ENCODE measurements at regions not wholly inside any gene's neighbourhood (a gene's known extent, or its start where the extent isn't known, plus 50 kb on each side); places are given as distances from the start of the nearest gene placed in this dataset.
"Not testable (repeated sequence)": the region's sequence is repeated elsewhere in the genome, so short reads cannot be mapped to it uniquely, and the experiment has no call there.

DNA sequence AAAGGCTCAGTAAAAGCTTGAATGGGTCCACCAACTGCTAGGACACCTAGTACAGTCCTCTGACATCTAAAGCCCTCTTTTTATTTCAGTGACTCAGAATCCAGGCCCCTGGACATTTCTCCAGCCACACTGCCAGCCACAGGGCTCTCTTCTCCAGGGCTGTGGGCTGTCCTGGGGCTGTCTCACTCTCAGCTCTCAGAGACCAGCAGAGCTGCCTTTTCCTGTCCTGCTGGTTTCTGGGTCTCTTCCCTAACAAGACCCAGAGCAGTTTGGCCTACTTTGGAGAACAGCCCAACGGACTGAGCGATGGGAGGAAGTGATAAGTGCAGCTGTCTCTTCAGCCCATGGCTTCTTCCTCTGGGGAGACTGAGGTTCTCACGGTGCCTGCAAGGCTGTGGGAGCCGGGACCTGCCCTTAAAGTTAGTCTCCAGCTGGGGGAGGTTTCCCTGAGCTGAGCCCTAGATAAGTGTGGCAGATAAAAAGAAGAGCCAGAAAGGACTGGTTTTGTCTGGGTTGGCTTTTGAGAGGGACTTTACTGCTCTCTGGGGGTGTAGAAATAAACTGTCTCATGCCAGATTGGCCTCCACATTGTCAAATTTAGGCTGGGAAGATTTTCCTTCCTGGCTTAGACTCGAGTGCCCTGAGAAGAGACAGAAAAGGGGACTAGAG lies 979.8 kb downstream of the VRK1 start:
- DNase-seq = no peak

DNA sequence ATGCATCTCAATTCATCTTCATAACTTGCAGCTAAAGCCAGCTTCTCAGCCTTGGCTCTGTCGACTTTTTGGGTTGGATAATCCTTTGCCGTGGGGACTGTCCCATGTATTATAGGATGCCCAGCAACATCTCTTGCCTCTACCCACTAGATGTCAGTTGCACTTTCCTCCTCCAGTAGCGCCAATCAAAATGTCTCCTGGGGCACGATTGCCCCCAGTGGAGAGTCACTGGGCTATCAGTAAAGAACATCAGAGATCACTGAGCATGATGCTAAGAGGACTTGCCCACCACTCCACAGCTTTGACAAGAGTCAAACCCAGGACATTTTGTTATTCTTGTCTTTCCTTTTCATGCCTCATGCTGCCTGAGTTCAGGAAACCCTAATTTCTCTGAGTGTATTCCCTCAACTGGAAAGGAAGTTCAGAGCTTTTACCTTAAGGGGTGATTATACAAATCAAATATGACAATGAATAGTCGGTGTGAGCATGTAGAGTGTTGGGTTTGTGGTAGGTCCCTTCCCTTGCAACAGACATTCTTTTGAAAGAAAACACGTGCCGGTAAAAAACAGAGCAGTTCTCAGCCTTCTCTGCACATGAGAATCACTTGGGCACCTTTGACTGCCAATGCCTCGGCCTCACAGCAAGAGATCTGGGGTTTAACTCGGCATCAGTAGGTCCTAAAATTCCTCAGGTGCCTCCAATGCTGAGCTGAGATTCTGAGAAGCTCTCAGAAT lies 980.6 kb downstream of the VRK1 start:
- no peak for DNase-seq

DNA sequence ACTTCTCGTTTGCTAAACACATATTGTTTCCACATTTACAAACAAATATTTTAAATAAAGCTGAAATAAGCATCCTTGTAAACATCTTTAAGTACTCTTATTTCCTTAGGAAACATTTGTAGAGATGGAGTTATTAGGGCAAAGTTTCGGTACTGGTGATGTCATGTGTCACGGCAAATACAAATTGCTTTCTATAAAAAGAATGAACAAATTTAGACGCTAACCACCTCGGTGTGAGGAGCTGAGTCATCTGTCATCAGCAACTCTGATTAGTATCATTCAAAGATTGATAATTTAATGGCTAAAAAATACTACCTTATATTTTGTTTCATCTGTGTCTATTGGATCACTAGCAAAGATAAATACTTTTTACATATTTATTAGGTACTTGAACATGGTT lies 982.0 kb downstream of the VRK1 start:
- DNase-seq = no peak

DNA sequence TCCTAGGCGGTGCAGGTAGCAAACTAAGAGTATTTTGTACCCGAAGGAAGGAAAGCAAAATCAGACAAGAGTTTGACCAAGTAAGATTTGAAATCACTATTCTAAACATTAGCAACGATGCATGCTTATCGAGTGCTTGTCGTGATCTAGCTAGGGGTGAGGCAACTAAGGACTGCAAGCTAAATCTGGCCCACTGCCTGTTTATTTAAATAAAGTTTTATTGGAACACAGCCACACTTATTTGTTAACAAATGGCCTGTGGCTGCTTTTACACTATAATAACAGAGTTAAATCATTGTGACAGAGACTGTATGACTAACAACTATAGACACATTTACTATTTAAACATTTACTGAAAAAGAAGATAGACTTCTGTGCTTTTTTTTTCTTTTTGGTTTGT lies 983.6 kb downstream of the VRK1 start:
- DNase-seq = no peak

DNA sequence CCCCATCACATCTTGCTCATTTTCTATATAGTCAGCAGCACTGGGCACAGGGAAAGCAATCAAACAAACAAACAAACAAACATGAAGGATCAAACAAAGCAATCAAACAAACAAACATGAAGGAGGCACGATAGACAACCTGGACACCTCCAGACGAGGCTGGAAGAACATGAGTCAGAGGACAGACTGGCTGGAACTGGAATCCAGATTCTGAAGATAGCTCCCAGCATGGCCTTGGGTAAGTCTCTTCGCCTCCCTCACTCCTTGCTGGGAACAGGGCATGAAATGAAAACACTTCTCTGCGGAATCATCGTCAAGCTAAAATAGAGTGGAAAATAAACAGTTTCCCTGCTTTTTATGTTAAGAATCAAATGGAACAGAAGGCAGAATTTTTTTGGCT lies 984.8 kb downstream of the VRK1 start:
- DNase-seq = no peak

DNA sequence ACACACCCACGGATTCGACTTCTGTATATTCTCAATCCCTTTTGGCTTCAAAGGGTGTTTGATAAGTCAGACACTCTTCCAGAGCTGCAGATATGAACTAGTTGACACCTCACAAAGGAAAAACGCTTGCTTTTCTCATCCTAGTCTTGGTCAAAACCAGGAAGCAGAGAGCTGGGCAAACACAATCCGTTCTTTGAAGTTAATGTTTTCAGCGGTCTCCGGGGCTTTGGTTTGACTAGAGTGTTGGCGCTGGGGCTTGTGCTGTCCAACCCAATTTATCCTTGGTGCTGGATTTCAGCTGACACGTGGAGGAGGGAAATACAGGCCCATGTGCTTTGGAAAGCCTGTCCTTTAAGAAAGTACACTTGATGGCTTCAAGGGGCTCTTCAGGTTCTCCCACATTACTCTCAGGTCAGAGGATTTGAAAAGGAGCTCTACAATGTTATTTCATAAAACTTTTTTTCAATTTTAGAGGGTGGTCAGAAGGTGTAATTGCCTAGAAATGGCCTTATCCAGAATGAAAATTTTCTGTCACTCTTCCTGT lies 985.8 kb downstream of the VRK1 start:
- no peak for DNase-seq

DNA sequence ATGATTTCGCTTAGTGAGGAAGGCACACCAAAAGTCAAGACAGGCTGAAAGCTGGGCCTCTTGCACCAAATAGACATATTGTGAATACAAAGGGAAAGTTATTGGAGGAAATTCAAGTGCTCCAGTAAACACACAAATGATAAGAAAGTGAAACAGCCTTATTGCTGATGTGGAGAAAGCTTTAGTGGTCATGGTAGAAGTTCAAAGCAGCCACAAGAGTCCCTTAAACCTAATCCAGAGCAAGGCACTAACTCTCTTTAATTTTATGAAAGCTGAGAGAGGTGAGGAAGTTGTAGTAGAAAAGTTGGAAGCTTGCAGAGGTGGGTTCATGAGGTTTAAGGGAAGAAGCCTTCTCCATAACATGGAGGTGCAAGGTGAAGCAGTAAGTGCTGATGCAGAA lies 988.3 kb downstream of the VRK1 start:
- DNase-seq = no peak

DNA sequence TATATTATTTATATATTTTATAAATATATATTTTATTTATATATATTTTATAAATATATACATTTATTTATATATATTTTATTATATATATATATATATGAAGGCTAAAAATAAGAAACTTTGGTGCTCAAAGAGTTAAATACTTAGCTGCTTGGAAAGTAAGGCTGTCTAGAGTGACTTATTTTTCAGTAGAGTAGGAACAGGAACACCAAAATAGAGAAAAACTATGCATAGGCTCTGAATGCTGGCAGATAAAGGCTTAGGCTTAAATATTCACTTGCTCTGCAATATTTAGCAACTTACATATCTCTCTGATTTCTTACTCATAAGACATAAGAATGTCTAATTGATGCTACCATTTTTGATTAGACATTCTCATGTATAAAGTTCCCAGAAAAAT lies 991.2 kb downstream of the VRK1 start:
- DNase-seq = no peak

DNA sequence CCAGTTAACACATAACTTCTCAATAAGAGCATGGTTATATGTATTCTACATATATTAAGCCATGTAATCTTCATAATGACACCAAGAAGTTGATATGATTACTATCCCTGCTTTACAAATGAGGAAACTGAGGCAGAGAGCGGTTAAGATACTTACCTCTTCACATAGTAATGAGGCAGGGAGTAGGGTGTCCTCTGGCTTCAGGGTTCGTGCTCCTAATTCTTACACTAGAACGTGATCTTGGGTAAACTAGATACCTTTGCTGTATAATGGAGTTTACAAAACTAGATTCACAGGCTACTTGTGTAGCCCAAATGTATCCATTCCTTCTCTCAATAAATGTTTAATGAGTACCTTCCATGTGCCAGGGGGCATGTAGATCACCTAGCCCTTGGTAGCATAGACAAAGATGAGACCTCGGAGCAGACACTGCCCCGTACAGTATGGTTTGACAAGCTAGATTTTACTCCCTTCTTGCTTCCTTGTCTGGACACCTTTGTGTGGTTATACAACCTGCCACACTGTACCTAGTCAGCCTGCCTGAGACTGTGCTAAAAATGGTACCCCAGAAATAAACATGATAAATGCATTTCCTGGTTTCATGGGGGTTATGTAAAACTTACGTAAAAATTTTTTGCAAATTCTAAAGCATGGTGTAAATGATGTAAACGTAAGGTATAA lies 991.8 kb downstream of the VRK1 start:
- DNase-seq = no peak

DNA sequence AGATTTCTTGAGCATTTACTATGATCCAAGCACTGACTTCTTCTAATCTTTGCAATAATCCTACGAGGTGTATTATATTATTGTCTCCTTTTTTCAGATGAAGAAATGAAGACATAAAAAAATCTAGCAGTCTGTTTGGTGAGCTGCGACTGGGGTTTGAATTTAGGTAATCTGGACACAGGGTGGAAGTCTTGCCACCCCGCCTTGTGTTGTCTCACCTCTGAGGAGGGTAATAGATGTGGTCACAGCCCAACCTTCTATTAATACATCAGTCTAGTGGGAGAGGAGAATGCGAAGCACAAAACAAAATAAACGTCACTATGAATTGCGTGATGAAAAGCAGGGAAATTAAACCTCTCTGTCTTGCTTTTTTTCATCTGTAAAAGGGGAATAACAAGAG lies 993.9 kb downstream of the VRK1 start:
- no peak for DNase-seq

DNA sequence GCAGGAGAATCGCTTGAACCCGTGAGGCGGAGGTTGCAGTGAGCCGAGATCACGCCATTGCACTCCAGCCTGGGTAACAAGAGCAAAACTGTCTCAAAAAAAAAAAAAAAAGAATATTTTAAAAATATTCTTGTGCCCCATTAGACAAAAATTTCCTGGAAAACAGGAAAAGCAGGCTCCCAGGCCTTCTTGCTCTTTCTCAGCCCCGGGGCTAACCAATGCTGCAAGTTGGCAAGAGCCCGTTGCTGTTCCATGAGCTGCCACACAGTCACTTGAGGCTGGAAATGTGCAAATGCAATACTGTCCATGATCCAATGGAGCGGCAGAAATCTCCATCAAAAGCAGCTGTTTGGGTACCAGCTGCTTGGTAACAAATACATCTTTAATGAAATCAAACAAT lies 994.7 kb downstream of the VRK1 start:
- no peak for DNase-seq

DNA sequence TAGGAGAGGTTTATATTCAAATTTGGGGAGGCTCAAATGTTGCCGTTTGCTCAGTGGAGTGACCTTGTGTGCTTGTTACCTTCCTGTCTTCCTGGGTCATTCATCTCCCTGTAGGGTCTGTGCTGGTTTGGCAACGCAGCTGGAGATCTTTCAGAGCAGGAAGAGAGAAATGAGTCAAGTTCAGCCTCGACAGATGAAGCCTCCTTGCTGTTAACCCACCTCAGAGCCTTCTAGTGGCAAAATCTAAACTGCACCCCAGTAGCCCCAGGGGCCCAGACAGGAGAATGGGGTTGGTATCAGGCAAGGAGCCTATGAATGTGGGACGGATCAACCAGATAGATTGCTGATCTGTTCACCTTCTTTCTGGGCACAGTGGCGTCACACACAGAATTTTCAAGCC lies 999.3 kb downstream of the VRK1 start:
- no peak for DNase-seq

DNA sequence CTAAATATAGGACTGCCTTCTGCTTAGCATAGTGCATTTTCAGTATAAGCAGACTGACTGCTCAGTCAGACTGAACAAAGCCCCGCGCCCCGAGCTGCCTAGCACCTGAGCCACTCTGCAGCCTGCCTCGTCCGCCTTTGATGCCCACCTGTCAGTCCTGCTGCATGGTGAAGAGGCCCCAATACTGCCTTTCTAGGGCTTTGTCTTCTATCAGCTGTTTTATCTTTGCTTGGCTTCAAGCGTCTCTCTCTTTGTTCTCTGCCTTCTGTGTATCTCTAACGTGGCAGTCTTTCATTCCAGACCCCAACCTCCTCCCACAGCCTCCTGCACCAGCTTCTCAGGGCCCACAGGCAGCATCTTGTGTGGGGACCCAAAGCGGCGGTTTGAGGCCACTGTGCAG lies 1001.0 kb downstream of the VRK1 start:
- DNase-seq = no peak

DNA sequence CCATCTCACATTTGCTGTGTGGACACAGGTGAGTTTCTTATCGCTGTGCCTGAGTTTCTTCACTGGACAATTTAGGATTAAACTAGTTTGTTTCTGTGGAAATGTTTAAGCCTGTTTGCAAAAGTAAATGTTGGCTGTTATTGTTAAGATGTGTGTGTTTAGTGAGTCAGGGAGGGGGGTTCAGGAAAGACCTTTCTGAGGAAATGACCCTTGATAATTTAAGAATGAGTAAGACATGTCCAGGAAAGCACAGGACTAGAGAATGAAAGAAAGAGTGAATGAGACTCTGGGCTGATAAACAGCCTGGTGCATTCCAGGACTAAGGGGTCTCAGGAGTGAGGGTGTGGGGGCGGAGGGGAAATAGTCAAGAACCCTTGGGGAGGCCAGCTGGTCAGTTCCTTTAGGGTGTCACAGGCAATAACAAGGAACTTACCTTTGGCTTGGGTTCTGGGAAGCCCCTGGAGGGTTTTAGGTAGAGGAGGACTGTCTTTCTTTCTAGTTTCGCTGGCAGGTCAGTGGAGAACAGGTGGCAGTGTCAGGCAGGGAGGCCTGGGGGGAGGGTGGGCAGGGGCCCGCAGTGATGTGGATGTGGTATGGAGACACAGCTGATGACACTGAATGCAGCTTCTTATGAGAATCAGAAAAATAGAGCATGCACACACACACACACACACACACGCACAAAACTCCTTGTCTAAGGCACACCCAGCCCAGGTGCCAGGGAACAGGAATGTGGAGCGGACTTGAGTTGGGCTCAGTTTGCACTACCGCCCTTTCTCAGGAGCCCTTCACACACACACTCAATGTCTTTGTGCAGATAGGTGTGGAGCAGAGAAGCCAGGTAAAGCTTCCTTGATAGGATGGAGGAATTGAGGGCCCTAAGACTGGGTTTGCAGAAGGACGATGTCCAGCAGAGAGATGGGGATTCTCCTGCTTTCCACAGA lies 1005.5 kb downstream of the VRK1 start:
- DNase-seq = no peak

DNA sequence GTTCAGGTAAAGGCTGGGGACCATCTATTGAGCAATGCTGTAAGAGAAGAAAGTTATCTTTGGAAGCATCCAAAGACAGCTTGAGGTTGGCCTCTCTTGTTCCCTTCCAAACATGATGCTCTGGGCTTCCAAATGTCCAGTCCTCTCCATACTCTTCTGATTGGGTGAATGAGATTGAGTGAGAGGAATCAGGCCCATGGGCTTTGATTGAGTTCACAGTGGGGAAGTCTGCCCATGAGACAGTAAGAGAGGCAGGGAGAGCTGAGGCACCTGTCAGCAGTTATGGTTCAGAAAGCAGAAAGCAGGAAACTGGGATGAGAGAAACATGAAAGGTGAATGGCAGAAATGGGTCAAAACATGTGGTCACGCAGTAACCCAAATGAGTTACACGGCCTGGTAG lies 1006.9 kb downstream of the VRK1 start:
- DNase-seq = no peak

DNA sequence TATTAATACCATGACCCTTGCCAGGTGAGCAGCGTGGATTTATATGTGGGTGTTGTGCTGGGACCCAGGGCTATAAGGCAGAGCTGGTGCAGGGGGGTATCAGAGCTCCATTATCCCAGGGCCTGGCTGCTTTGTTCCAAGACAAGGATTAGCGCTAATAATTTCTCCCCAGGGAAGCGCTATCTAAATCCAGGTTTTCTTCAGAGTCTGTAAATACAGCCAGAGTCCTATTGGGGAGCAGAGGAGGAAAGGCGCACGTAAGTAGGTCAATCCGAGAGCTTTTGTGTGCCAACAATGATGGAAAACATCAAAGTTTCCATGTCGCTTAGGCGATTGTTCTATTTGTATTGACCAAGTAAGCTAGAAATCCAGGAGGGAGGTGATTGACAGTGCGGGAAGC lies 1009.7 kb downstream of the VRK1 start:
- DNase-seq = no peak

DNA sequence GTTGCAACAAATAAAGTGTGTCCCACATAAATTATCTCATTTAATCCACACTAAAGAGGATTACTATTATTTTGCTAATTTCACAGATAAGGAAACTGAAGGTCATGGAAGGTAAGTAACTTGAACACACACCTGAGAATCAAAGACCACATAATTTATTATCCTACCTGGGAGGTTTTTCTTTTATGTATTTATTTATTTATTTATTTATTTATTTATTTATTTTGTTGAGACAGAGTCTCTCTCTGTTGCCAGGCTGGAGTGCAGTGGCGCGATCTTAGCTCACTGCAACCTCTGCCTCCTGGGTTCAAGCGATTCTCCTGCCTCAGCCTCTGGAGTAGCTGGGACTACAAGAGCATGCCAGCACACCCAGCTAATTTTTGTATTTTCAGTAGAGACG lies 1011.4 kb downstream of the VRK1 start:
- DNase-seq = not testable (repeated sequence)

DNA sequence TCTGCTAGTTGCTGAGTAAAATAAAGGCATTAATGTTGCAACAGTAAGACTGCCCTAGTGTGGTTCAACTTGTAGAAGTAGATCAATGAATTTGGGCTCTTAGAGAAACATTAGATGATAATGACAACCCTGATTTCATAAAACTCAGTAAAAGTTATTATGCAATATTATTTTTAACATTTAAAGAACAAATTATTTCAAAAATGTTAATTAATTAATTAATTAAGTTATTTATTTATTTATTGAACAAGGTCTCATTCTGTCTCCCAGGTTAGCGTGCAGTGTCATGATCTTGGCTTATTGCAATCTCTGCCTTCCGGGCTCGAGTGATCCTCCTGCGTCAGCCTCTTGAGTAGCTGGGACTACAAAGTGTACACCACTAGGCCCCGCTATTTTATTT lies 1016.4 kb downstream of the VRK1 start:
- no peak for DNase-seq

DNA sequence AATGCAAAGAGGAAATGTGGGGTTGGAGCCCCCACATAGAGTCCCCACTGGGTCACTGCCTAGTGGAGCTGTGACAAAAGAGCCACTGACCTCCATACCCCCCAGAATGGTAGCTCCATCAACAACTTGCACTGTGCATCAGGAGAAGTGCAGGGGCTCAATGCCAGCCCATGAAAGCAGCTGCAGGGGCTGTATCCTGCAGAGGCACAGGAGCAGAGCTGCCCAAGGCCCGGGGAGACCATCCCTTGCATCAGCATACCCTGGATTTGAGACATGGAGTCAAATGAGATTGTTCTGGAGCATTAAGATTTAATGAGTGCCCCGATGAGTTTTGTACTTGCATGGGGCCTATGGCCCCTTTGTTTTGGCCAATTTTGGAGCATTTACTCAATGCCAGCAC lies 1023.6 kb downstream of the VRK1 start:
- no peak for DNase-seq

DNA sequence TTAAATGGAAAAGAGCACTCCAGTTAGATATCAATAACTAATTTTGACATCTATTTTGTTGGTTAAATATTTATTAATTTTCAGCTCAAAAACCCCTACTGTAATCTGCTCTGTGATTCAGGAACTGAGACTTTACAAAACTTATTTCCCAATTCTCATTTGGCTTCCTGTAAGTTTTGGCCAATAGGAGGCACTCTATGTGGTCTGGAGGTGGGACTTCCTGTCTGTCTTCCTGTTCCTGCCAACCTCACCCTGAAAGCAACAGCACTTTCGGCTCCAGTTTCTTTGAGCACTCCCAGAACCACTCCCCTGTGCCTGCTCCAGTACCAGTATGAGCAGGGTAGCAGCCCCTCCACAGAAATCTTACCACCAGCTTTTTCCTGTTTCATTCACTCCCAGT lies 1027.0 kb downstream of the VRK1 start:
- DNase-seq = no peak

DNA sequence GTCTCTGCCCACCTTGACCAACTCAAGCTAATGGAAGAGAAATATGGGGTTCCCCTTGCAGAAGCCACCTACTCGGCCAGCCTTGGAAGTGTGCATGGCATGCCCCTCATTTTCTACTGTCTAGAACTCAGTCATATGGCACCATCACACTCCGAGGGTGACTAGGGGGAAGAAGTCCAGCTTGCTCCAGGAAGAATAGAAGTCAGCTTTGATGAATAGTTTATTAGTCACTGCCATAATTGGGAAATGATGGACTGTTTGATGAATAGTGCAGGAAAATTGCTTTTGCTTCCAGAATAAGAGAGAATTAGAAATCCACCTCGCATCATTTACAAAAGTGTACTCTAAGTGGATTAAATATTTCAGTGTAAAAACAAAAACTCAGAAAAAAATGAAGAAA lies 1030.6 kb downstream of the VRK1 start:
- DNase-seq = no peak

DNA sequence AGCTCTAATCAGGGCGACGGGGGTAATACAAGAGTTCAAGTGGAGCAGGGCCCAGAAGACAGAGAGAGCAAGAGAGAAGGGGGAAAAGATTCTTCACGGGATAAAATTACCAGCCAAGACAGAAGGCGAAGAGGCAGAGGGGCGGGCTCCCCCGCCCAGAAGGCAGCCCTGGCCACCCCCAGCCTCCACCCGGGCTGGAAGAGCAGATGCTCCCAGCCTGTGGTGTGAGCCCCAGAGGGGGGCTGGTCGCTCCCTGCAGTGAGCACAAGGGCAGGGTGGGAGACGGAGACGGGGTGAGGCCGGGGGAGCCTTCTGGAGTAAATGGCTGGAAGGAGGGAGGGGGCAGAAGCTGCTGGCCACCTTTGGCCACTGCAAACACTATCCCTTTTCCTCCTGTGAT lies 1035.6 kb downstream of the VRK1 start:
- no peak for DNase-seq

DNA sequence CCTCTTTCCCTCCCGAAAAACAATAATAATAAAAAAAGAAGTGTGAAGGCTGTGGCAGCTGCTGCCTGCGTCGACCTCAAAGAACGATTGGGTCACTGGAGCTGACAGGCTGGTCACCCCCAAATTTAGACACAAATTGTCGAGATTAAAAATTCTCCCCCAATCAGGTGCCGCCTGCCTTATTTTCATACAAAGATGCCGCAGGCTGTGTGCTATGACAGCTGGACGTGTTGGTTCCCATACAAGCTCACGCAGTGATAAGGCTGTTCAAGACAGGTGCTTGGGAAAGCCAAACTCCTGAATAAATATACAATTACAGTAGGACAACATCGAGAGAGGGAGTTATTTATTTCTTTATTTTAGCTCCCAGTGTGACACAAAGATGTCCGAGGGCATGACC lies 1041.8 kb downstream of the VRK1 start:
- DNase-seq = no peak

Measured in NCI-H2107 (cell line).